ENCODE measurements at regions not wholly inside any gene's neighbourhood (a gene's known extent, or its start where the extent isn't known, plus 50 kb on each side); places are given as distances from the start of the nearest gene placed in this dataset.

DNA sequence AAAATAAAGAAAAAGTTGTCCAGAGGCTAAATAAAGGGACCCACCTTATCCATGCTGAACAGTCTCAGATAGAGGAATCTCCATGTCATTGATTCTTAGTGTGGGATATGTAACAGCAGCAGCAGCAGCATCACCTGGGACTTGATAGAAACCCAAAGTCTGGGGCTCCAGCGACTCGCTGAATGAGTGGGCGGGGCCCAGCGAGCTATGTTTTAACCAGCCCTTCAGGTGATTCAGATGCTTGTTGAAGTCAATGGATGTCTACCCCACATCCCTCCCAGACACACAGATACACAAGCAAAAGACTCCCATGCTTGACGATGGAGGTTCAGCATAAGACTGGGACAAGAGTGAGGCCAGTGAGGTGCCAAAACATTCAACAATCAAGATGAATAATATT, 298.6 kb downstream of the UBE3D start:
- DNase-seq (no peak), ATAC-seq (no peak)
- TF ChIP-seq, protein P1, sequence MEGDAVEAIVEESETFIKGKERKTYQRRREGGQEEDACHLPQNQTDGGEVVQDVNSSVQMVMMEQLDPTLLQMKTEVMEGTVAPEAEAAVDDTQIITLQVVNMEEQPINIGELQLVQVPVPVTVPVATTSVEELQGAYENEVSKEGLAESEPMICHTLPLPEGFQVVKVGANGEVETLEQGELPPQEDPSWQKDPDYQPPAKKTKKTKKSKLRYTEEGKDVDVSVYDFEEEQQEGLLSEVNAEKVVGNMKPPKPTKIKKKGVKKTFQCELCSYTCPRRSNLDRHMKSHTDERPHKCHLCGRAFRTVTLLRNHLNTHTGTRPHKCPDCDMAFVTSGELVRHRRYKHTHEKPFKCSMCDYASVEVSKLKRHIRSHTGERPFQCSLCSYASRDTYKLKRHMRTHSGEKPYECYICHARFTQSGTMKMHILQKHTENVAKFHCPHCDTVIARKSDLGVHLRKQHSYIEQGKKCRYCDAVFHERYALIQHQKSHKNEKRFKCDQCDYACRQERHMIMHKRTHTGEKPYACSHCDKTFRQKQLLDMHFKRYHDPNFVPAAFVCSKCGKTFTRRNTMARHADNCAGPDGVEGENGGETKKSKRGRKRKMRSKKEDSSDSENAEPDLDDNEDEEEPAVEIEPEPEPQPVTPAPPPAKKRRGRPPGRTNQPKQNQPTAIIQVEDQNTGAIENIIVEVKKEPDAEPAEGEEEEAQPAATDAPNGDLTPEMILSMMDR (IDR thresholded peaks at IDR 0.05) = no peak
- Histone ChIP-seq H3K9me3 (no peaks in the 10 kb centered on the region), H3K4me3 (no peak overlapping the region), H3K27ac (no peak overlapping the region), H3K27me3 (no peaks in the 10 kb centered on the region), H3K36me3 (no peaks in the 10 kb centered on the region), H3K4me1 (no peaks in the 10 kb centered on the region)
- intact Hi-C loops (cut with DNase I) = no loop called here
- WGBS (ENCODE audit: insufficient coverage, low coverage, low lambda C conversion rate, missing lambda C conversion rate) = 55% methylated on average over 5 of the region's 5 CpGs

DNA sequence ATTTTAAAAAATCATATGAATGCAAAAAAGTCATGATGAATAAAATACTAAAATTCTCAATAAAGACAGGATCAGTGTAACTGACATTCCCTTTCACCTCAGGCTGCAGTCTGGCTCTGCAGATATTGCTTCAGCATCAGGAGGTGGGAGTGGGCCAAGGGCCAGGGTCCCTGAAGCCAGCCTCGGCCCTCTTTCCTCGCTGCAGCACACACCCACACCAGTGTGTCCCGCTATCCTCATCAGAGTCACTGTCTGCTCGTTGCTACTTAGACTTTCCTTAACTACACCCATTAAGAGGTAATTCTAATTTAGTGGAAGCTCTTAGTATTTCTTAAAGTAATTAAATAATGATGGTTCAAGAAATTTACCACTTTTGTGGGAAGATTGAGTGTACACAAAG, 298.2 kb downstream of the UBE3D start:
- Histone ChIP-seq H3K4me1 (no peaks in the 10 kb centered on the region), H3K27me3 (no peaks in the 10 kb centered on the region), H3K4me3 (no peak overlapping the region), H3K27ac (no peak overlapping the region), H3K9me3 (no peaks in the 10 kb centered on the region), H3K36me3 (no peaks in the 10 kb centered on the region)
- ATAC-seq (no peak), DNase-seq (no peak)
- WGBS (ENCODE audit: insufficient coverage, low coverage, low lambda C conversion rate, missing lambda C conversion rate) = 80% methylated on average over 4 of the region's 4 CpGs
- intact Hi-C loops (cut with DNase I) = no loop called here
- TF ChIP-seq, protein P1 (IDR thresholded peaks at IDR 0.05) = no peak
- TF ChIP-seq POLR2A (IDR thresholded peaks at IDR 0.05) = no peak

DNA sequence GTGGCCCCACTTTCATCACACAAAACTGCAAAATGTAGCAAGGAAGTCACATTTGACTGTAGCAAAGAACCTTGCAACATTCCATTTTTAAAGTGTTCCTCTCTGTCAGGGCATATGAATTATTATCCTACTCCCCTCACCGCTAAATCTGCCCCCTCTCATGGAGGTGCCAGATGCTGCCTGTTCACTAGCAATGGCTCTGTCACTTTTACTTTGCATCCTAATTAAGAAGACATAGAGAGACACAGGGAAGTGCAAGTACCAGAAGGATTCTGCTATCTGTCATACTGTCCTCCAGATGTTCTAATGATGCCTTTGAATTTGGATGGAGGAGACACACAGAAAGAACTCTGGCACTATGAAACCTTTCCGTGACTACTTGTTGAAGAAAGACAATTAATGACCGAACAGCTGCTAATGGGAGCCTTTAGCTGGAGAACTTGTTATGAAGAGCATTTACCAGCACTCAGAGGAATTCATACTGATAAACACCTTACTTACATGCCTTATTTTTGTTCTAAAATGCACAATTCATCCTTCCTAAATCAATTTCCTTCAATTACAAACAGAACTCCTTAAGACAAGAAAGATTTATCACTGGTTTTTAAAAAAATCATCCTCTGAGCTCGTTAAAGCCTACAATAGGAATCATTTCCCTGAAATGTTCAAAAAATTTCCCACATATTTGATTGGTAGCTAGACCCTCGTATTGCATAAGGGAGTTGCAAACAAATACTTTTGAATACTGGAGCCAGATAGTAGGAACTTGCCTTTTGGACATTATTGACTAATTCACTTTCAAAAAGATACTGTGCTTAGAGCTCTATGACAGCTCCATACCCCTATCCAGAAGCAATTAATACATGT, 292.6 kb downstream of the UBE3D start:
- no peak for TF ChIP-seq POLR2A (IDR thresholded peaks at IDR 0.05)
- TF ChIP-seq, protein P1 (IDR thresholded peaks at IDR 0.05) = no peak
- H3K4me1 ChIP-seq = no peaks in the 10 kb centered on the region
- H3K27me3 ChIP-seq = no peaks in the 10 kb centered on the region
- H3K4me3 ChIP-seq = no peak overlapping the region
- ATAC-seq = no peak
- H3K36me3 ChIP-seq = no peaks in the 10 kb centered on the region
- DNase-seq = no peak
- intact Hi-C loops (cut with DNase I) = no loop called here
- WGBS (ENCODE audit: insufficient coverage, low coverage, low lambda C conversion rate, missing lambda C conversion rate) = 56% methylated on average over 5 of the region's 5 CpGs
- no peak overlapping the region for H3K27ac ChIP-seq
- no peaks in the 10 kb centered on the region for H3K9me3 ChIP-seq

DNA sequence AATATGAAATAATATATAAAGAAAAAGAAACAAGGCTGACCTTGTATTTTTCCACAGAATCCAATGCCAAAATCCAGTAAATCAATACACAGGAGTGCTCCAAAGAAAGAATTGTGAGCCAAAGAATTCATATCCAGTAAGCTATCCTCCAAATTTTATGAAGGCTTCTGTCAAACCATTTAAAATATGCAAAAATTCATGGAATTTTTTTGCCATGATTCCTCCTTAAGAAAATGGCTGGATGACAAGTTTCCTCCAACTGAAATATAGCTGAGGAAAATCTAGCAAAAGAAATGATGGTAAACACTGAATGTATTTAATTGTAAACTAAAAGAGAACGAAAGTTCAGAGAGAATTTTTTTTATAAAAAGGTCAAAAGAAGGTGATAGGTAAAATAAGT, 290.3 kb downstream of the UBE3D start:
- 44% methylated on average over 1 of the region's 1 CpG for WGBS (ENCODE audit: insufficient coverage, low coverage, low lambda C conversion rate, missing lambda C conversion rate)
- intact Hi-C loops (cut with DNase I) = no loop called here
- TF ChIP-seq, protein P1 (IDR thresholded peaks at IDR 0.05) = no peak
- TF ChIP-seq POLR2A (IDR thresholded peaks at IDR 0.05) = no peak
- no peak overlapping the region for H3K4me3 ChIP-seq
- no peaks in the 10 kb centered on the region for H3K9me3 ChIP-seq
- ATAC-seq (no peak), DNase-seq (no peak)
- H3K27me3 ChIP-seq = no peaks in the 10 kb centered on the region
- H3K4me1 ChIP-seq = no peaks in the 10 kb centered on the region
- no peak overlapping the region for H3K27ac ChIP-seq
- no peaks in the 10 kb centered on the region for H3K36me3 ChIP-seq

All from right lobe of liver (tissue), 6 donors.